Right lobe of liver (tissue), 4 donors: ENCODE measurements at regions not wholly inside any gene's neighbourhood (a gene's known extent, or its start where the extent isn't known, plus 50 kb on each side); places are given as distances from the start of the nearest gene placed in this dataset.

ENCODE experiments used
- CTCF ChIP-seq, 4 donors: fragments of 200-600 bp in 3 of 4; fragments of 450-650 bp in 1 of 4; IDR thresholded peaks; one replicate each; pipeline versions ENCODE4 v1.5.1 to v1.8.0; 2016 to 2022; ENCODE audit warnings: antibody characterized with exemption in 4 of 4, mild to moderate bottlenecking in 2 of 4
- POLR2A ChIP-seq: fragments of 450-650 bp; IDR thresholded peaks from one replicate; pipeline ENCODE4 v1.6.1; 2017; ENCODE audit warnings: antibody characterized with exemption, mild to moderate bottlenecking
- donor health status: DM: no; HTN: no; CAD: no.
- donor health status: DM: no; HTN: no; CAD: no.
- donor health status: DM: no; HTN: yes; CAD: no.

- TF ChIP-seq POLR2A, result no peak
- TF ChIP-seq CTCF (IDR thresholded peaks at IDR 0.05), result no peak
Observed at GRCh38 chr15:95468820-95469219, 861.7 kb upstream of the NR2F2 start.
